Prostate gland (tissue), 2 donors: ENCODE measurements at regions not wholly inside any gene's neighbourhood (a gene's known extent, or its start where the extent isn't known, plus 50 kb on each side); places are given as distances from the start of the nearest gene placed in this dataset.

Experiments used
- POLR2A ChIP-seq: fragments of 450-650 bp; IDR thresholded peaks from one replicate; pipeline ENCODE4 v1.6.1; 2016; ENCODE audit warnings: antibody characterized with exemption, mild to moderate bottlenecking
- POLR2AphosphoS5 ChIP-seq: sonication (generic); formaldehyde crosslinking; IDR thresholded peaks from one replicate; pipeline ENCODE4 v1.6.1; 2017; ENCODE audit warnings: antibody characterized with exemption
- TF ChIP-seq, protein P1 (sequence below), 4 experiments: fragments of 200-600 bp in 2 of 4; fragments of 450-650 bp in 2 of 4; sonication (generic) in 2 of 4; IDR thresholded peaks; 1 replicate in 3 of 4; 2 replicates in 1 of 4; pipeline ENCODE4 v1.5.1; 2016 to 2019; ENCODE audit warnings: antibody characterized with exemption in 4 of 4, mild to moderate bottlenecking in 2 of 4, moderate library complexity in 2 of 4

DNA sequence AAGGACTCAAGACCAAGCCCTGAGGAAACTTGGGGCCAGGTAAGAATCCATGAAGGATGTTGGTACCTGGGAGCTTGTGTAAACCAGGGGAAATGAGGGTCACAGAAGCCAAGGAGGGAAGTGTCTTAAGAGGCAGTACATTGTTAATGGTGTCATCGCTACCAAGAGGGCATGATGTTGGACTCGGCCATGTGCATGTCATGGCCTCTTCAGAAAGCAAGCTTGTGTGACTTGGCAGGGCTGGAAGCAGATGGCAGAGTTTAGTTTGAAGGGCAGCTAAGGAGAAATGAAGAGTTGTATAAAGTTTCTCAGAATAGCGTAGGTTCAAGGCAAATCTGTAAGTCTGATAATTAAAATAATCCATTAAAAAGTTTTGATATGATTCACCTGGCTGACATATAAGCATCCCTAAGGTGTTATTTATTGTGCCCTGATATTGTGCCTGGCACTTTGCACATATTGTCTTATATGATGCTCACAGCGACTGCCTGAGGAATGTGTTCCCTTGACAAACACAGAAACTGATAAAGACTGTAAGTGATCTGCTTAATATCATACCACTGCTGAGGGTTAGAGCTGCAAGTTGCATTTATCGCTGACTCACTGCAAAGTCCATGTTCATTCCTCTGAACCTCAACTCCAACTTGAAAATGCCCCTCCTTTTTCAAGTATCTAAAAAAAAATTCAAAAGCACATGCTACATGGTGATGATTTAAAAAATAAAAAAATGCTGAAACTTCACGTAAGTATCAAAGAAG, 81.3 kb upstream of the PTPN3 start:
- TF ChIP-seq, protein P1, sequence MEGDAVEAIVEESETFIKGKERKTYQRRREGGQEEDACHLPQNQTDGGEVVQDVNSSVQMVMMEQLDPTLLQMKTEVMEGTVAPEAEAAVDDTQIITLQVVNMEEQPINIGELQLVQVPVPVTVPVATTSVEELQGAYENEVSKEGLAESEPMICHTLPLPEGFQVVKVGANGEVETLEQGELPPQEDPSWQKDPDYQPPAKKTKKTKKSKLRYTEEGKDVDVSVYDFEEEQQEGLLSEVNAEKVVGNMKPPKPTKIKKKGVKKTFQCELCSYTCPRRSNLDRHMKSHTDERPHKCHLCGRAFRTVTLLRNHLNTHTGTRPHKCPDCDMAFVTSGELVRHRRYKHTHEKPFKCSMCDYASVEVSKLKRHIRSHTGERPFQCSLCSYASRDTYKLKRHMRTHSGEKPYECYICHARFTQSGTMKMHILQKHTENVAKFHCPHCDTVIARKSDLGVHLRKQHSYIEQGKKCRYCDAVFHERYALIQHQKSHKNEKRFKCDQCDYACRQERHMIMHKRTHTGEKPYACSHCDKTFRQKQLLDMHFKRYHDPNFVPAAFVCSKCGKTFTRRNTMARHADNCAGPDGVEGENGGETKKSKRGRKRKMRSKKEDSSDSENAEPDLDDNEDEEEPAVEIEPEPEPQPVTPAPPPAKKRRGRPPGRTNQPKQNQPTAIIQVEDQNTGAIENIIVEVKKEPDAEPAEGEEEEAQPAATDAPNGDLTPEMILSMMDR (IDR thresholded peaks at IDR 0.05) = no peak
- no peak for TF ChIP-seq POLR2A
- no peak for TF ChIP-seq POLR2AphosphoS5
